ENCODE measurements at regions not wholly inside any gene's neighbourhood (a gene's known extent, or its start where the extent isn't known, plus 50 kb on each side); places are given as distances from the start of the nearest gene placed in this dataset.
"Not testable (repeated sequence)": the region's sequence is repeated elsewhere in the genome, so short reads cannot be mapped to it uniquely, and the experiment has no call there.

GRCh38 chr6:93183531-93183972 lies 235.8 kb downstream of the EPHA7 start:
- DNase-seq (ENCODE audit: low spot score): no peak

GRCh38 chr6:93182938-93183479 lies 236.3 kb downstream of the EPHA7 start:
- DNase-seq (ENCODE audit: low spot score): no peak

- no peak for DNase-seq (ENCODE audit: low spot score)
Observed at GRCh38 chr6:93177918-93178317, 241.4 kb downstream of the EPHA7 start.

- no peak for DNase-seq (ENCODE audit: low spot score)
Observed at GRCh38 chr6:93177438-93177837, 241.9 kb downstream of the EPHA7 start.

- no peak for DNase-seq (ENCODE audit: low spot score)
Observed at GRCh38 chr6:93176070-93176469, 243.3 kb downstream of the EPHA7 start.

- DNase-seq (ENCODE audit: low spot score): not testable (repeated sequence)
Observed at GRCh38 chr6:93173573-93173972, 245.8 kb downstream of the EPHA7 start.

- no peak for DNase-seq (ENCODE audit: low spot score)
Observed at GRCh38 chr6:93165850-93166430, 253.4 kb downstream of the EPHA7 start.

GRCh38 chr6:93164781-93165180 lies 254.6 kb downstream of the EPHA7 start:
- no peak for DNase-seq (ENCODE audit: low spot score)

GRCh38 chr6:93163146-93163545 lies 256.2 kb downstream of the EPHA7 start:
- DNase-seq (ENCODE audit: low spot score): no peak

- no peak for DNase-seq (ENCODE audit: low spot score)
Observed at GRCh38 chr6:93139408-93140081, 279.8 kb downstream of the EPHA7 start.

GRCh38 chr6:93136111-93136510 lies 283.2 kb downstream of the EPHA7 start:
- DNase-seq (ENCODE audit: low spot score): no peak

- no peak for DNase-seq (ENCODE audit: low spot score)
Observed at GRCh38 chr6:93124006-93124632, 295.2 kb downstream of the EPHA7 start.

- no peak for DNase-seq (ENCODE audit: low spot score)
Observed at GRCh38 chr6:93123585-93123984, 295.8 kb downstream of the EPHA7 start.

- DNase-seq (ENCODE audit: low spot score): no peak
Observed at GRCh38 chr6:93120154-93120742, 299.1 kb downstream of the EPHA7 start.

GRCh38 chr6:93105907-93106306 lies 313.5 kb downstream of the EPHA7 start:
- DNase-seq (ENCODE audit: low spot score): no peak

GRCh38 chr6:93105017-93105416 lies 314.3 kb downstream of the EPHA7 start:
- no peak for DNase-seq (ENCODE audit: low spot score)

GRCh38 chr6:93104195-93104817 lies 315.1 kb downstream of the EPHA7 start:
- DNase-seq (ENCODE audit: low spot score): no peak

- no peak for DNase-seq (ENCODE audit: low spot score)
Observed at GRCh38 chr6:93088621-93089501, 330.5 kb downstream of the EPHA7 start.

GRCh38 chr6:93087606-93088005 lies 331.8 kb downstream of the EPHA7 start:
- DNase-seq (ENCODE audit: low spot score): no peak

- DNase-seq (ENCODE audit: low spot score): no peak
Observed at GRCh38 chr6:93086351-93086750, 333.0 kb downstream of the EPHA7 start.
